ENCODE measurements at regions not wholly inside any gene's neighbourhood (a gene's known extent, or its start where the extent isn't known, plus 50 kb on each side); places are given as distances from the start of the nearest gene placed in this dataset.
"Not testable (repeated sequence)": the region's sequence is repeated elsewhere in the genome, so short reads cannot be mapped to it uniquely, and the experiment has no call there.

GRCh38 chr2:129570812-129571211, 408.7 kb upstream of the RAB6C start:
- DNase-seq, result not testable (repeated sequence)

DNA sequence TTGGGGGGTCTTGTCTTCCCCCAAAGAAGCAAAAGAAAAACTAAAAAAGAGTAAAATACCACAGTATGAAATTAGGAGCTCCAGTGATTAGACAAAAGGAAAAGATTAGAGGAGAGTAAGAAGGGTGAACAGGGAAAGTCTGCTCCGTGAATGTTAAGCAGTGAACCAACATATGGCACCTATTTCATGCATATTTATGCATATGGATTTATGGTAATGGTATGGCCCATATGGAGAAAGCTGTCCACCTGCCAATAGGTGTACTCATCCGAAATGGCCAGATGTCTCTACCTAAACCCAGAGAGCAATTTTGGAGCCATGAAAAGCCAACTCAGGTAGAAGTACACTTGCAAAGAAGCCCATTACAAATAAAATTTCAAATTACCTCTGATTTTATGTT, 404.0 kb upstream of the RAB6C start:
- DNase-seq, result no peak

DNA sequence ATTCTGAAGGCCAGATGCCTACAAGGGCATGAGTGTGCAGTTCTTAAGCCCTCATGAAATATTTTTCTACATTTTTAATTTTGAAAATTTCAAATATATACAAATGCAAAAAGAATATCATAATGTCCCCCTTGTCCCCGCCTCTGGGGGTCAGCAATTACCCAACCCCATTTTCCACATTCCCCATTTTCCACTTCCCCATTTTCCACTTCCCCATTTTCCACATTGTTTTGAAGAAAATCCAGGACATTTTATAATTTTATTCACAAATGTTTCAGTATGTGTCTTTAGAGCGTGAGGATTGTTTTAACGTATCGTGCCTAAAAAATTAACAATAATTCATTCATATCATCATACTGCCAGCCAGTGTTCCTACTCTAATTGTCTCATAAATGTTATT, 403.6 kb upstream of the RAB6C start:
- no peak for DNase-seq

GRCh38 chr2:129580001-129580400, 399.5 kb upstream of the RAB6C start:
- DNase-seq, result no peak

DNA sequence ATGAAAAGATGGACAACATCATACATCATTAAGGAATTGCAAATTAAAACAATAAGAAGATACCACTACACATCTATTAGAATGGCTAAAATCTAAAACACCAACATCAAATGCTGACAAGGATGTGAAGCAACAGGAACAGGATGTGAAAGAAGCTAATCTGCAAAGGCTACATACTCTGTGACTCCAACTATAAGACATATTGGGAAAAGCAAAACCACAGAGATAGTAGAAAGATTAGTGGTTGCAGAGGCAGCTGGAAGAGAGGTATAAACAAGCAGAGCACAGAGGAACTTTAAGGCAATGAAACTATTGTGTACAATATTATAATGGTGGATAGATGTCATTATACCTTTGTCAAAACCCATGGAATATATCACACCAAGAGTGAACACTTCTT, 393.7 kb upstream of the RAB6C start:
- no peak for DNase-seq

DNA sequence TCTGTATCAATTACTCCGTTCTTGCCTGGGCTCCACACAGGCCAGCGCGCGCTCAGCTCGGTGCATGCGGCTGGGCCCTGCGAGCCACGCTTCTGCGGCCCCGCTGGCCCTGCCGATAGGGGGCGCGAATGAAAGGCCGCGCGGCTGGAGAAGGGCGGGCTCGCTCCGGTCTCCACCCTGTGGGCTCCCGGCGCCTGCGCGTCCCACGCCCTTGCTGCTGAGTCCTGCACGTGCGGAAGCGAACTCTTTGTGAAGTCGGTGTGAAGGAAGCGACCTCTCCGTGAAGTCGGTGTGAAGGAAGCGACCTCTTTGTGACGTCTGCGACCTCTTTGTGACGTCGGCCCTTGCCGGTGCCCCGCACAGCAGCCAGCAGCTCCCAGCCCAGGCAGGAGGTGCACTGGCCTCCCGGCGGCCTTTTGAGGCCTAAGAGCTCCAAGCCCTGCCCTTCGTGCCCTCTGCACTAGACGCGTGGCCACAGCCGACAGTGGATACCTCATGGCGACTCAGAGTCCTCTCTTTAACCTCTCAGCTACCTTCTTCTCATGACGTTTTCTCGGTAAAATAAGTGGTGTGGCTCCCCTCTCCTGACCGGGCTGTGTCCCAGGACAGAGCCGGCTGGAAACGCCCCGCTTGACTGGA, 391.9 kb upstream of the RAB6C start:
- DNase-seq, result no peak

DNA sequence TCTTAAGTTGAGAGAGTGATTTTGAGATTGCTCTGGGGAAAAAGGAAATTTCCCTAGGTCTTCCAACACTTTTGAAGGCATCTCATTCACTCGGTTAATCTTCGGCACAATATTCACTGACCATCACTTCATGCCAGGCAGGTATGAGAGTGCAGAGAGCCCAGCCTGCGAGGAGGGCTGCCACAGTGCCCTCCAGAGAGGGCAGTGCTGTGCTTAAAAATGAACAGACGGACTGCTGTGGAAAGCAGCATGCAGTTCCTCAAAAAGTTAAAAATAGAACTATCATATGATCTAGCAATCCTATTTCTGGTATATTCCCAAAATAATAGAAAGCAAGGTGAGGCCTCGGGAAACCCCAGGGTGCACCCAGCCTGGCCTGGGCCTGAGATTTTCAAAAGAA, 374.9 kb upstream of the RAB6C start:
- DNase-seq, result no peak

DNA sequence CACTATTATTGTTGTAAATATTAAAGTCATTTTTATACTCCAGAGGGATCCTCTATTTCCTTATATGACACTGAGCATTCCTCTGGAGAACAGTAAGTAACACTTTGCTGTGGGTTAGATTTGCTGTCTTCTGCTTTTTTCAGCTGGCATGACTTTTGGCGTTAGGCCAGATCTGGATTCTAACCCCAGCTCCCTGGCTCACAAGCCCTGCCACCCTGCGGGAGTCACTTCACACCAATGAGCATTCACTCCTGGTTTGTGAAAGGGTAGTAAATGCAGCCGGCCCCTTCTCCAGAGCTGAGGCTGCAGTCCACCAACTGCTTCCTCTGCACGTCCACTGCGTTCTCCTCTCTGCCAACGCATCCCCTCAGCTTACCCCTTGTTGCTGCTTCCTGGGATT, 373.8 kb upstream of the RAB6C start:
- no peak for DNase-seq

- no peak for DNase-seq
Measured at GRCh38 chr2:129606496-129607270, 372.8 kb upstream of the RAB6C start.

DNA sequence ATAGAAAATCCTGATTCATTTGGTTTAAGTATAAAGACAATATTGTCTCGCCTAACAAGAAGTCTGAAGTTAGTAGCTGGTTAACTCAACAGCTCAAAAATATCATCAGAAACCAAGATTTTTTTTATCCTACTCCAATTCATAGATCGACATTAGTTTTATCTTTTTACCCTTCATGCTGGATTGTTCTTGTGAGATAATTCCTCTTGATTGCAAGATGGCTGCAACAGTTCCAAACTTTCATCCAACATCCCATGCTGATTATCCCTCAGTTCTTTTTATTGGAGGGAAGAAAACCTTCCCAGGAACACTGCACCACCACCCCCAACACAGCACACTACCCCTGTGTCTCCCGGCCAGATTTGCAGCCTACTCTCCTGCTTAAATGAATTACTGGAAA, 370.2 kb upstream of the RAB6C start:
- no peak for DNase-seq

GRCh38 chr2:129610766-129611165, 368.7 kb upstream of the RAB6C start:
- DNase-seq, result no peak

DNA sequence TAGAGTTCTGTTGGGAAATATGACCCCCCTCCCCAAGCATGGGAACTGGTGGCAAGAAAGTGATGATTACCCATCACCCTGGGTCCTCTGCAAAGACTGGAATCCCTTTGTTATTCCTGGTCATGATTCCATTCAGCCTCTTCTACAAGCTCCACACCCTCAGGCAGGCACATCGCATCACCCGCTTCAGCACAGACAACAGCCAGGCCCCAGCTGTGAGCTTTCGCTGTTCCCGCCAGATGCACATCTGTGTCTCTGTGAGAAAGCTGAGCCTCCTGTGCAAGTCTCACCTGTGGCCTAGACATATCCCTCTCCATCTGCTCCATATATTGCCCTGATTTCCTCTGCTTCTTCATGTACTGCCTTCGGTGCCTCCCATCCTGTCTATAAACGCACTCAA, 368.0 kb upstream of the RAB6C start:
- no peak for DNase-seq

- peak; percentile 56 for DNase-seq
Measured at GRCh38 chr2:129619471-129619870, 360.0 kb upstream of the RAB6C start.

GRCh38 chr2:129620411-129620810, 359.1 kb upstream of the RAB6C start:
- DNase-seq, result no peak

DNA sequence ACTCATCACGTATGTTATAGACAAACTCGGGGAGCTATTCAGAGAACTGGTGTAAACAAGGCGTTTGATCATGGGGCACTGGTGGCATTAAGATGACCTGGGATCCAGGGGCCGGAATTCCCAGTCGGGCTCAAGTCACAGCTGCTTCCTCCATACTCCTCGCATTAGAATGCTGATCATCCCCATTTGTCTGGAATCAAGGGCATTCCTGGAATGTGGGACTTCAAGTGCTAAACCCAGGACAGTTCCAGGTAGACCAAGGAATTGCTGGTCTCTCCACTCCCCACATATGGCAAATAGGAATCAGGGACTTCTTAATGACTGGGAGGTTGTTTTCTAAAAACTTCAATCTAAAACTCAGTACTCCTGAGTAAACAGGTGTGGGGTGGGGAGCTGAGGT, 355.7 kb upstream of the RAB6C start:
- DNase-seq, result no peak

DNA sequence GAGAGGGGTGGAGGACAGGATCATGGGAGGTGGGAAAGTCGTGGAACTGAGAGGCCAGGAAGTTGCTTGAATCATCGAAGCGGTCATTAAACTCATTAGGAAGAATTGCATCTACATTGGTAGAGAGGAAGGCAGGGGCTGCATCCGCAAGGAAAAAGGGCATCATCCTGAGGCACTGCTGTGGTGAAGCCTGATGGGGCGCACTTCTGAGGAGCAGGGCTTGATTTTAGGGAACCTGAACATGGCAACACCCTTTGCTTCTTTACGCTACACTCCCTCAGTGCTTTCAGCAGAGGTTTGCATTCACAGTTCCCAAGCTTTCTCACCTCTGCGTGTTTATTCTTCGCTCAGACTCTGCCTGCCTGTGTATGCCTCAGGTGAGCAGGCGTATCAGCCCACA, 352.0 kb upstream of the RAB6C start:
- DNase-seq, result no peak

GRCh38 chr2:129636692-129637091, 342.8 kb upstream of the RAB6C start:
- DNase-seq, result no peak

GRCh38 chr2:129641371-129641770, 338.1 kb upstream of the RAB6C start:
- no peak for DNase-seq

- DNase-seq, result peak; percentile 90
Measured at GRCh38 chr2:129642526-129643043, 336.9 kb upstream of the RAB6C start.

DNA sequence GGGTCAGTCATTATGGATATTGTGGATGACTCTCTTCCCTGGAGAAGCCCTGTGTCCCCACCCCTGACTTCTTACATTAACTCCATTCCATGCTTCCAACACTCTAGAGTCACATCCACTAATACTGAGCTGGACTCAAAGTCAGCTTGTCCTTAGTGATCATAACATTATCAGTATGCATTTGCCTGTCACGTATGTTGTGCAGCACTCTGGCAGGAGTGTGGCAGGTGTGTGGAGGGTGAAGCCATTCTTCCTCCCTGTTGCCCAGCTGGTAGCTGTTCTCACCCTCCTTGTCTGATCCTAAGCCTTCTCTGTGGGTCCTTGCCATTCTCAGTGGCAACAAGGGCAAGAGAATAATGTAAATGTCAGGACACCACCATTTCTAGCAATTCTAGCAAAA, 334.1 kb upstream of the RAB6C start:
- no peak for DNase-seq

DNA sequence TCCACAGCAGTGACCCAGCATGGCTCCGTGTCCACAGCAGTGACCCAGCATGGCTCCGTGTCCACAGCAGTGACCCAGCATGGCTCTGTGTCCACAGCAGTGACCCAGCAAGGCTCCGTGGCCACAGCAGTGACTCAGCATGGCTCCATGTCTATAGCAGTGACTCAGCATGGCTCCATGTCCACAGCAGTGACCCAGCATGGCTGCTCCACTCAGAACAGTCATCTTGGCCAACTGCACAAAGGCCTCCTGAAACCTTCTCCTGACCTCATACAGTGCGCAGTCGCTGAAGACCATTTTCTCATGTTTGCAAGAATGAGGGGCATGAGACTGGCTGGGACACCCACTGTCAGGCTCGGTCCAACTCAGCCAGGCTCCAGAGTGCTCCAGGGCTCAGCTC, 333.4 kb upstream of the RAB6C start:
- DNase-seq, result no peak

GRCh38 chr2:129653246-129653645, 326.2 kb upstream of the RAB6C start:
- no peak for DNase-seq

- DNase-seq, result no peak
Measured at GRCh38 chr2:129654331-129654730, 325.1 kb upstream of the RAB6C start.

GRCh38 chr2:129656081-129656598, 323.3 kb upstream of the RAB6C start:
- no peak for DNase-seq

All from NCI-H526 treated with DMSO at 0.1 percent for 48 hours (cell line).